ENCODE measurements at regions not wholly inside any gene's neighbourhood (a gene's known extent, or its start where the extent isn't known, plus 50 kb on each side); places are given as distances from the start of the nearest gene placed in this dataset.
"Not testable (repeated sequence)": the region's sequence is repeated elsewhere in the genome, so short reads cannot be mapped to it uniquely, and the experiment has no call there.

- ATAC-seq: peak in 1 of 2 donors; percentile 64
Observed at GRCh38 chrX:13195340-13195739, 124.5 kb downstream of the ATXN3L start.

GRCh38 chrX:13194291-13195103 is 125.4 kb downstream of the ATXN3L start:
- Histone ChIP-seq H3K4me1 (peaks cover 8% of the 10 kb centered on the region), H3K27me3 (ENCODE audit: low read depth) (no peaks in the 10 kb centered on the region), H3K4me3 (no peak overlapping the region), H3K36me3 (no peaks in the 10 kb centered on the region), H3K27ac (peak overlapping the region; percentile 11), H3K9me3 (no peaks in the 10 kb centered on the region)
- DNase-seq: no peak
- no peak for TF ChIP-seq CTCF (IDR thresholded peaks at IDR 0.05)
- peak; percentile 58 to 76 for ATAC-seq
- intact Hi-C loops (cut with DNase I): no loop called here

More at GRCh38 chrX:13195340-13195739, 124.5 kb downstream of the ATXN3L start:
- Histone ChIP-seq H3K27me3 (ENCODE audit: low read depth) (no peaks in the 10 kb centered on the region), H3K36me3 (no peaks in the 10 kb centered on the region), H3K9me3 (no peaks in the 10 kb centered on the region), H3K27ac (no peak overlapping the region), H3K4me3 (no peak overlapping the region), H3K4me1 (peaks cover 6% of the 10 kb centered on the region)
- no peak for TF ChIP-seq CTCF (IDR thresholded peaks at IDR 0.05)
- intact Hi-C loops (cut with DNase I): no loop called here
- no peak for DNase-seq

- TF ChIP-seq CTCF (IDR thresholded peaks at IDR 0.05): no peak
- Histone ChIP-seq H3K27ac (no peak overlapping the region), H3K36me3 (no peaks in the 10 kb centered on the region), H3K9me3 (no peaks in the 10 kb centered on the region), H3K27me3 (ENCODE audit: low read depth) (no peaks in the 10 kb centered on the region), H3K4me3 (no peak overlapping the region), H3K4me1 (peaks cover 8% of the 10 kb centered on the region)
- intact Hi-C loops (cut with DNase I): no loop called here
- no peak for ATAC-seq
- DNase-seq: no peak
Observed at GRCh38 chrX:13190051-13190450, 129.8 kb downstream of the ATXN3L start.

GRCh38 chrX:13189380-13189779 is 130.5 kb downstream of the ATXN3L start:
- Histone ChIP-seq H3K9me3 (no peaks in the 10 kb centered on the region), H3K4me1 (peaks cover 8% of the 10 kb centered on the region), H3K4me3 (no peak overlapping the region), H3K27ac (no peak overlapping the region), H3K27me3 (ENCODE audit: low read depth) (no peaks in the 10 kb centered on the region), H3K36me3 (no peaks in the 10 kb centered on the region)
- intact Hi-C loops (cut with DNase I): no loop called here
- ATAC-seq (no peak), DNase-seq (no peak)
- TF ChIP-seq CTCF (IDR thresholded peaks at IDR 0.05): no peak

- no peak for ATAC-seq
- no peaks in the 10 kb centered on the region for H3K9me3 ChIP-seq
- no peak for TF ChIP-seq CTCF (IDR thresholded peaks at IDR 0.05)
- H3K4me1 ChIP-seq: peaks cover 8% of the 10 kb centered on the region
- intact Hi-C loops (cut with DNase I): no loop called here
- H3K27me3 ChIP-seq (ENCODE audit: low read depth): no peaks in the 10 kb centered on the region
- no peak for DNase-seq
- no peak overlapping the region for H3K27ac ChIP-seq
- H3K4me3 ChIP-seq: no peak overlapping the region
- no peaks in the 10 kb centered on the region for H3K36me3 ChIP-seq
Observed at GRCh38 chrX:13188731-13189309, 131.0 kb downstream of the ATXN3L start.

- ATAC-seq; H3K27ac ChIP-seq; H3K27me3 ChIP-seq (ENCODE audit: low read depth); H3K4me3 ChIP-seq; H3K36me3 ChIP-seq; H3K9me3 ChIP-seq; intact Hi-C loops (cut with DNase I); DNase-seq; H3K4me1 ChIP-seq: not testable (repeated sequence)
Observed at GRCh38 chrX:13186643-13187042, 133.2 kb downstream of the ATXN3L start.

Measured in lower lobe of right lung (tissue), 2 donors.